ENCODE measurements at regions not wholly inside any gene's neighbourhood (a gene's known extent, or its start where the extent isn't known, plus 50 kb on each side); places are given as distances from the start of the nearest gene placed in this dataset.

- H3K36me3 Mint-ChIP-seq (ENCODE audit: low read depth) = no peaks in the 10 kb centered on the region
- no peaks in the 10 kb centered on the region for H3K4me1 Mint-ChIP-seq
- no peak overlapping the region for H3K4me3 Mint-ChIP-seq
- intact Hi-C loops (cut with micrococcal nuclease) = no loop called here
- H3K9me3 Mint-ChIP-seq = no peaks in the 10 kb centered on the region
- DNase-seq = no peak
- H3K27me3 Mint-ChIP-seq = no peaks in the 10 kb centered on the region
- H3K27ac Mint-ChIP-seq = no peak overlapping the region
Observed at GRCh38 chr9:108108280-108108851, 618.8 kb upstream of the KLF4 start.

GRCh38 chr9:108105885-108106284 lies 616.3 kb upstream of the KLF4 start:
- H3K36me3 Mint-ChIP-seq (ENCODE audit: low read depth) = no peaks in the 10 kb centered on the region
- H3K4me1 Mint-ChIP-seq = no peaks in the 10 kb centered on the region
- no peak overlapping the region for H3K4me3 Mint-ChIP-seq
- intact Hi-C loops (cut with micrococcal nuclease) = no loop called here
- H3K27me3 Mint-ChIP-seq = no peaks in the 10 kb centered on the region
- no peaks in the 10 kb centered on the region for H3K9me3 Mint-ChIP-seq
- H3K27ac Mint-ChIP-seq = no peak overlapping the region
- no peak for DNase-seq

GRCh38 chr9:108104991-108105390 lies 615.4 kb upstream of the KLF4 start:
- Mint-ChIP-seq H3K36me3 (ENCODE audit: low read depth) (no peaks in the 10 kb centered on the region), H3K27ac (no peak overlapping the region)
- intact Hi-C loops (cut with micrococcal nuclease) = no loop called here

GRCh38 chr9:108103046-108103693 lies 613.6 kb upstream of the KLF4 start:
- Mint-ChIP-seq H3K27ac (no peak overlapping the region), H3K9me3 (no peaks in the 10 kb centered on the region), H3K4me3 (no peak overlapping the region), H3K27me3 (no peaks in the 10 kb centered on the region), H3K4me1 (no peaks in the 10 kb centered on the region), H3K36me3 (ENCODE audit: low read depth) (no peaks in the 10 kb centered on the region)
- DNase-seq = no peak
- intact Hi-C loops (cut with micrococcal nuclease) = no loop called here

More at GRCh38 chr9:108104991-108105390, 615.4 kb upstream of the KLF4 start:
- no peak for DNase-seq
- Mint-ChIP-seq H3K9me3 (no peaks in the 10 kb centered on the region), H3K4me3 (no peak overlapping the region), H3K27me3 (no peaks in the 10 kb centered on the region), H3K4me1 (no peaks in the 10 kb centered on the region)

- H3K4me1 Mint-ChIP-seq = no peaks in the 10 kb centered on the region
- no peaks in the 10 kb centered on the region for H3K36me3 Mint-ChIP-seq (ENCODE audit: low read depth)
- DNase-seq = no peak
- H3K4me3 Mint-ChIP-seq = no peak overlapping the region
- H3K9me3 Mint-ChIP-seq = no peaks in the 10 kb centered on the region
- no peak overlapping the region for H3K27ac Mint-ChIP-seq
- intact Hi-C loops (cut with micrococcal nuclease) = no loop called here
- H3K27me3 Mint-ChIP-seq = no peaks in the 10 kb centered on the region
Observed at GRCh38 chr9:108101410-108101809, 611.8 kb upstream of the KLF4 start.

GRCh38 chr9:108100571-108100970 lies 611.0 kb upstream of the KLF4 start:
- no peaks in the 10 kb centered on the region for H3K9me3 Mint-ChIP-seq
- H3K4me1 Mint-ChIP-seq = no peaks in the 10 kb centered on the region
- no peak overlapping the region for H3K27ac Mint-ChIP-seq
- H3K4me3 Mint-ChIP-seq = no peak overlapping the region
- H3K27me3 Mint-ChIP-seq = no peaks in the 10 kb centered on the region
- intact Hi-C loops (cut with micrococcal nuclease) = no loop called here
- DNase-seq = no peak
- no peaks in the 10 kb centered on the region for H3K36me3 Mint-ChIP-seq (ENCODE audit: low read depth)

- Mint-ChIP-seq H3K36me3 (ENCODE audit: low read depth) (no peaks in the 10 kb centered on the region), H3K27me3 (no peaks in the 10 kb centered on the region), H3K4me3 (no peak overlapping the region), H3K27ac (no peak overlapping the region), H3K9me3 (no peaks in the 10 kb centered on the region), H3K4me1 (no peaks in the 10 kb centered on the region)
- intact Hi-C loops (cut with micrococcal nuclease) = no loop called here
- DNase-seq = no peak
Observed at GRCh38 chr9:108099854-108100253, 610.3 kb upstream of the KLF4 start.

GRCh38 chr9:108095496-108095895 lies 605.9 kb upstream of the KLF4 start:
- H3K27me3 Mint-ChIP-seq = no peaks in the 10 kb centered on the region
- no peak overlapping the region for H3K27ac Mint-ChIP-seq
- intact Hi-C loops (cut with micrococcal nuclease) = no loop called here
- H3K9me3 Mint-ChIP-seq = no peaks in the 10 kb centered on the region
- H3K4me1 Mint-ChIP-seq = no peaks in the 10 kb centered on the region
- no peaks in the 10 kb centered on the region for H3K36me3 Mint-ChIP-seq (ENCODE audit: low read depth)
- DNase-seq = no peak
- no peak overlapping the region for H3K4me3 Mint-ChIP-seq

GRCh38 chr9:108094676-108094993 lies 605.1 kb upstream of the KLF4 start:
- no peaks in the 10 kb centered on the region for H3K27me3 Mint-ChIP-seq
- H3K9me3 Mint-ChIP-seq = no peaks in the 10 kb centered on the region
- H3K4me3 Mint-ChIP-seq = no peak overlapping the region
- intact Hi-C loops (cut with micrococcal nuclease) = no loop called here
- H3K4me1 Mint-ChIP-seq = no peaks in the 10 kb centered on the region
- H3K27ac Mint-ChIP-seq = no peak overlapping the region
- H3K36me3 Mint-ChIP-seq (ENCODE audit: low read depth) = no peaks in the 10 kb centered on the region
- no peak for DNase-seq

- no peaks in the 10 kb centered on the region for H3K27me3 Mint-ChIP-seq
- no peak for DNase-seq
- no peak overlapping the region for H3K27ac Mint-ChIP-seq
- no peaks in the 10 kb centered on the region for H3K36me3 Mint-ChIP-seq (ENCODE audit: low read depth)
- H3K9me3 Mint-ChIP-seq = no peaks in the 10 kb centered on the region
- intact Hi-C loops (cut with micrococcal nuclease) = no loop called here
- H3K4me1 Mint-ChIP-seq = no peaks in the 10 kb centered on the region
- no peak overlapping the region for H3K4me3 Mint-ChIP-seq
Observed at GRCh38 chr9:108093773-108094675, 604.5 kb upstream of the KLF4 start.

- intact Hi-C loops (cut with micrococcal nuclease) = no loop called here
- no peak overlapping the region for H3K27ac Mint-ChIP-seq
- peaks cover 2% of the 10 kb centered on the region for H3K9me3 Mint-ChIP-seq
- H3K4me1 Mint-ChIP-seq = no peaks in the 10 kb centered on the region
- H3K36me3 Mint-ChIP-seq (ENCODE audit: low read depth) = no peaks in the 10 kb centered on the region
- no peak overlapping the region for H3K4me3 Mint-ChIP-seq
- no peaks in the 10 kb centered on the region for H3K27me3 Mint-ChIP-seq
- DNase-seq = no peak
Observed at GRCh38 chr9:108088916-108089315, 599.3 kb upstream of the KLF4 start.

GRCh38 chr9:108087781-108088180 lies 598.2 kb upstream of the KLF4 start:
- Mint-ChIP-seq H3K27ac (no peak overlapping the region), H3K36me3 (ENCODE audit: low read depth) (no peaks in the 10 kb centered on the region), H3K4me1 (no peaks in the 10 kb centered on the region), H3K9me3 (peaks cover 8% of the 10 kb centered on the region), H3K4me3 (no peak overlapping the region), H3K27me3 (no peaks in the 10 kb centered on the region)
- intact Hi-C loops (cut with micrococcal nuclease) = no loop called here
- no peak for DNase-seq

GRCh38 chr9:108086624-108087023 lies 597.1 kb upstream of the KLF4 start:
- H3K4me3 Mint-ChIP-seq = no peak overlapping the region
- H3K4me1 Mint-ChIP-seq = no peaks in the 10 kb centered on the region
- no peak overlapping the region for H3K27ac Mint-ChIP-seq
- H3K27me3 Mint-ChIP-seq = no peaks in the 10 kb centered on the region
- H3K36me3 Mint-ChIP-seq (ENCODE audit: low read depth) = no peaks in the 10 kb centered on the region
- peaks cover 8% of the 10 kb centered on the region for H3K9me3 Mint-ChIP-seq
- DNase-seq = no peak
- intact Hi-C loops (cut with micrococcal nuclease) = no loop called here

- no peaks in the 10 kb centered on the region for H3K27me3 Mint-ChIP-seq
- no peak overlapping the region for H3K4me3 Mint-ChIP-seq
- intact Hi-C loops (cut with micrococcal nuclease) = no loop called here
- no peak overlapping the region for H3K27ac Mint-ChIP-seq
- no peaks in the 10 kb centered on the region for H3K36me3 Mint-ChIP-seq (ENCODE audit: low read depth)
- DNase-seq = no peak
- H3K4me1 Mint-ChIP-seq = no peaks in the 10 kb centered on the region
- H3K9me3 Mint-ChIP-seq = peaks cover 8% of the 10 kb centered on the region
Observed at GRCh38 chr9:108085294-108085693, 595.7 kb upstream of the KLF4 start.

All from activated CD4-positive, alpha-beta T cell treated with anti-CD3 and anti-CD28 coated beads, Interleukin-2, amount 10 ng/mL, durations not matched to agents 24 days and 14 days (primary cell).